WTC11 (cell line): ENCODE measurements at regions not wholly inside any gene's neighbourhood (a gene's known extent, or its start where the extent isn't known, plus 50 kb on each side); places are given as distances from the start of the nearest gene placed in this dataset.

ENCODE experiments used
- ATAC-seq: fragments of 200-7000 bp; cut with Tn5 transposase; 2 replicates; pipeline ENCODE4 v1.10.0; 2021; ENCODE audit warnings: mild to moderate bottlenecking, moderate library complexity
- CTCF ChIA-PET: fragments of 300-600 bp; sonication (Branson Sonifier 250); formaldehyde crosslinking; loops from one replicate; lab custom pipeline; 2021; ENCODE audit warnings: antibody characterized with exemption; lab: Charles Lee
- POLR2A ChIA-PET: fragments of 350-600 bp; sonication (Branson Sonifier 250); formaldehyde crosslinking; loops from one replicate; lab custom pipeline; 2021; ENCODE audit warnings: antibody characterized with exemption; lab: Charles Lee
- DNase-seq: peaks from one replicate; pipeline ENCODE4 v3.0.0; 2021; ENCODE audit warnings: low spot score
- H3K27ac Mint-ChIP-seq: 2 replicates; pipeline ENCODE4 v1.8.0; 2021; ENCODE audit warnings: mixed read lengths
- H3K27me3 Mint-ChIP-seq: 2 replicates; pipeline ENCODE4 v1.8.0; 2021; ENCODE audit warnings: low read depth, mild to moderate bottlenecking, moderate library complexity, mixed read lengths
- H3K36me3 Mint-ChIP-seq: 2 replicates; pipeline ENCODE4 v1.8.0; 2021; ENCODE audit warnings: mixed read lengths
- H3K4me1 Mint-ChIP-seq: 2 replicates; pipeline ENCODE4 v1.8.0; 2022; ENCODE audit warnings: mixed read lengths
- H3K4me3 Mint-ChIP-seq: 2 replicates; pipeline ENCODE4 v1.8.0; 2021; ENCODE audit warnings: mild to moderate bottlenecking, moderate library complexity, mixed read lengths
- H3K9me3 Mint-ChIP-seq: 2 replicates; pipeline ENCODE4 v1.8.0; 2021; ENCODE audit warnings: mixed read lengths
- FOXJ3 ChIP-seq: sonication (generic); formaldehyde crosslinking; IDR thresholded peaks from 2 replicates; pipeline ENCODE4 v1.9.0; 2021; ENCODE audit warnings: missing genetic modification reagents, mild to moderate bottlenecking, borderline replicate concordance
- FOXK1 ChIP-seq: sonication (generic); formaldehyde crosslinking; IDR thresholded peaks from 2 replicates; pipeline ENCODE4 v1.8.0; 2022; ENCODE audit warnings: mild to moderate bottlenecking, moderate library complexity, missing genetic modification reagents
- GTF2I ChIP-seq: fragments of 250-450 bp; sonication (Bioruptor Pico); conservative IDR thresholded peaks from 2 replicates; pipeline ENCODE4 v1.4.0; 2021; ENCODE audit warnings: mild to moderate bottlenecking
- KAT7 ChIP-seq: sonication (generic); formaldehyde crosslinking; IDR thresholded peaks from 2 replicates; pipeline ENCODE4 v1.8.1; 2023; ENCODE audit warnings: missing genetic modification reagents, mild to moderate bottlenecking, borderline replicate concordance
- SMAD4 ChIP-seq: sonication (generic); formaldehyde crosslinking; IDR thresholded peaks from 2 replicates; pipeline ENCODE4 v1.8.0; 2022; ENCODE audit warnings: mild to moderate bottlenecking, missing genetic modification reagents
- TEAD4 ChIP-seq: sonication (generic); formaldehyde crosslinking; IDR thresholded peaks from 2 replicates; pipeline ENCODE4 v1.8.0; 2022; ENCODE audit warnings: mild to moderate bottlenecking, missing genetic modification reagents
- ZNF232 ChIP-seq: sonication (generic); formaldehyde crosslinking; IDR thresholded peaks from 2 replicates; pipeline ENCODE4 v1.8.0; 2022; ENCODE audit warnings: mild to moderate bottlenecking, missing genetic modification reagents
- ZNF263 ChIP-seq: sonication (generic); formaldehyde crosslinking; IDR thresholded peaks from 2 replicates; pipeline ENCODE4 v1.8.1; 2022; ENCODE audit warnings: low read depth, mild to moderate bottlenecking, moderate library complexity, missing genetic modification reagents
- ZSCAN18 ChIP-seq: fragments of 250-450 bp; sonication (Bioruptor Pico); IDR thresholded peaks from 2 replicates; pipeline ENCODE4 v2.1.2; 2022; ENCODE audit warnings: mild to moderate bottlenecking, moderate library complexity
- TF ChIP-seq, protein P1 (sequence below): sonication (generic); formaldehyde crosslinking; IDR thresholded peaks from 2 replicates; pipeline ENCODE4 v1.8.1; 2023; ENCODE audit warnings: mild to moderate bottlenecking, missing genetic modification reagents
- TF ChIP-seq, protein P2 (sequence below): fragments of 250-450 bp; sonication (Bioruptor Pico); IDR thresholded peaks from 2 replicates; pipeline ENCODE4 v1.9.0; 2021; ENCODE audit warnings: moderate library complexity, mild to moderate bottlenecking, inconsistent platforms, borderline replicate concordance
- TF ChIP-seq, protein P3 (sequence below): sonication (generic); formaldehyde crosslinking; IDR thresholded peaks from 2 replicates; pipeline ENCODE4 v1.8.1; 2023; ENCODE audit warnings: mild to moderate bottlenecking, missing genetic modification reagents
- TF ChIP-seq, protein P4 (sequence below): sonication (generic); formaldehyde crosslinking; IDR thresholded peaks from 2 replicates; pipeline ENCODE4 v1.8.0; 2022; ENCODE audit warnings: mild to moderate bottlenecking, missing genetic modification reagents
- TF ChIP-seq, protein P5 (sequence below): sonication (generic); formaldehyde crosslinking; IDR thresholded peaks from 2 replicates; pipeline ENCODE4 v1.8.1; 2023; ENCODE audit warnings: mild to moderate bottlenecking, missing genetic modification reagents, moderate library complexity

DNA sequence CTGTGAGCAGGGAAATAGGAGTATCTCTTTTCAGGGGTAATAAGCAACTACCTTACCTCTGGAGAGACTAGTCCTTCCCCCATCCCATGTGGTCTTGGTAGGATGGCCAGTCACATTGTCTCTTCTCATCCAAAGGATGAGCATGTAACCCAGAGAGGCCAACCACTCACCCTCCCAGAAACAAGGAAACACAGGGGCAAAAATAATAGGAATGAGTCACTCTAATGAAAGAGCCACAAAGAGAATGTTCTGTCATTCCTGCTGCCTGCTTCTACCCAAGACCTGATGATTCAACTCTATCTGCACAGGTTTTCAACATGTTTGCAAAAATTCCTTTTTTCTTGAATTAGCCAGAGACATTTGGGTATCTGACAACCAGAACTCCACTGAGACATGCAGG is 99.3 kb upstream of the NFE2L3 start:
- ChIA-PET CTCF (no interaction called here), POLR2A (no interaction called here)

DNA sequence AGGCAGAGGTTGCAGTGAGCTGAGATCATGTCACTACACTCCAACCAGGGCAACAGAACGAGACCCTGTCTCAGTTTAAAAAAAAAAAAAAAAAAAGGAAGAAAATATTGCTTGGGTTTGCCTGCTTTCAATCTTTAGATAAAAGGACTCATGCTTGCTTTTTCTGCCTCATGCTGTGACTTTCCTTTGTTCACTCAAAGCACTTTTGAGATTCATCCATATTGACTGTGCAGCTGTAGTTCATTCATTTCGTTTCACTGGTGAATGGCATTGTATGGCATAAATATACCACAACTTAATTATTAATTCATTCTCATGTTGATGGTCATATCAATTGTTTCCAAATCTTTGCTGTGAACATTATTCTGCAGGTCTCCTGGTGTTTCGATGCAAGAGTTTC is 97.6 kb upstream of the NFE2L3 start:
- TF ChIP-seq TEAD4, result no peak
- TF ChIP-seq, protein P1, sequence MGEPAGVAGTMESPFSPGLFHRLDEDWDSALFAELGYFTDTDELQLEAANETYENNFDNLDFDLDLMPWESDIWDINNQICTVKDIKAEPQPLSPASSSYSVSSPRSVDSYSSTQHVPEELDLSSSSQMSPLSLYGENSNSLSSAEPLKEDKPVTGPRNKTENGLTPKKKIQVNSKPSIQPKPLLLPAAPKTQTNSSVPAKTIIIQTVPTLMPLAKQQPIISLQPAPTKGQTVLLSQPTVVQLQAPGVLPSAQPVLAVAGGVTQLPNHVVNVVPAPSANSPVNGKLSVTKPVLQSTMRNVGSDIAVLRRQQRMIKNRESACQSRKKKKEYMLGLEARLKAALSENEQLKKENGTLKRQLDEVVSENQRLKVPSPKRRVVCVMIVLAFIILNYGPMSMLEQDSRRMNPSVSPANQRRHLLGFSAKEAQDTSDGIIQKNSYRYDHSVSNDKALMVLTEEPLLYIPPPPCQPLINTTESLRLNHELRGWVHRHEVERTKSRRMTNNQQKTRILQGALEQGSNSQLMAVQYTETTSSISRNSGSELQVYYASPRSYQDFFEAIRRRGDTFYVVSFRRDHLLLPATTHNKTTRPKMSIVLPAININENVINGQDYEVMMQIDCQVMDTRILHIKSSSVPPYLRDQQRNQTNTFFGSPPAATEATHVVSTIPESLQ, result no peak
- TF ChIP-seq GTF2I, result no peak
- no peaks in the 10 kb centered on the region for H3K36me3 Mint-ChIP-seq
- H3K27me3 Mint-ChIP-seq, result no peaks in the 10 kb centered on the region
- H3K4me3 Mint-ChIP-seq, result no peak overlapping the region
- CTCF ChIA-PET, result interaction anchor here (0.5 kb wide), 1 partner anchor 1125 kb away, joined by 4 read pairs; no protein-coding TSS in a partner anchor
- POLR2A ChIA-PET, result no interaction called here
- H3K4me1 Mint-ChIP-seq, result no peaks in the 10 kb centered on the region
- DNase-seq, result no peak
- peaks cover 27% of the 10 kb centered on the region for H3K9me3 Mint-ChIP-seq
- H3K27ac Mint-ChIP-seq, result no peak overlapping the region
- no peak for ATAC-seq

More for the DNA sequence above, 99.3 kb upstream of the NFE2L3 start:
- DNase-seq, result no peak
- Mint-ChIP-seq H3K4me3 (no peak overlapping the region), H3K9me3 (peaks cover 27% of the 10 kb centered on the region), H3K27ac (no peak overlapping the region), H3K4me1 (no peaks in the 10 kb centered on the region), H3K36me3 (no peaks in the 10 kb centered on the region), H3K27me3 (no peaks in the 10 kb centered on the region)
- TF ChIP-seq FOXJ3 (CRISPR knock-in tag), result no peak
- TF ChIP-seq, protein P2, sequence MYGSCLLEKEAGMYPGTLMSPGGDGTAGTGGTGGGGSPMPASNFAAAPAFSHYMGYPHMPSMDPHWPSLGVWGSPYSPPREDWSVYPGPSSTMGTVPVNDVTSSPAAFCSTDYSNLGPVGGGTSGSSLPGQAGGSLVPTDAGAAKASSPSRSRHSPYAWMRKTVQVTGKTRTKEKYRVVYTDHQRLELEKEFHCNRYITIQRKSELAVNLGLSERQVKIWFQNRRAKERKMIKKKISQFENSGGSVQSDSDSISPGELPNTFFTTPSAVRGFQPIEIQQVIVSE (CRISPR knock-in tag), result no peak
- no peak for TF ChIP-seq FOXK1 (CRISPR knock-in tag)
- TF ChIP-seq SMAD4 (CRISPR knock-in tag), result no peak
- no peak for TF ChIP-seq ZNF263 (CRISPR knock-in tag)
- TF ChIP-seq, protein P3, sequence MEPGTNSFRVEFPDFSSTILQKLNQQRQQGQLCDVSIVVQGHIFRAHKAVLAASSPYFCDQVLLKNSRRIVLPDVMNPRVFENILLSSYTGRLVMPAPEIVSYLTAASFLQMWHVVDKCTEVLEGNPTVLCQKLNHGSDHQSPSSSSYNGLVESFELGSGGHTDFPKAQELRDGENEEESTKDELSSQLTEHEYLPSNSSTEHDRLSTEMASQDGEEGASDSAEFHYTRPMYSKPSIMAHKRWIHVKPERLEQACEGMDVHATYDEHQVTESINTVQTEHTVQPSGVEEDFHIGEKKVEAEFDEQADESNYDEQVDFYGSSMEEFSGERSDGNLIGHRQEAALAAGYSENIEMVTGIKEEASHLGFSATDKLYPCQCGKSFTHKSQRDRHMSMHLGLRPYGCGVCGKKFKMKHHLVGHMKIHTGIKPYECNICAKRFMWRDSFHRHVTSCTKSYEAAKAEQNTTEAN (CRISPR knock-in tag), result no peak
- no peak for TF ChIP-seq ZSCAN18
- no peak for TF ChIP-seq ZNF232 (CRISPR knock-in tag)
- TF ChIP-seq KAT7 (CRISPR knock-in tag), result no peak
- TF ChIP-seq, protein P4, sequence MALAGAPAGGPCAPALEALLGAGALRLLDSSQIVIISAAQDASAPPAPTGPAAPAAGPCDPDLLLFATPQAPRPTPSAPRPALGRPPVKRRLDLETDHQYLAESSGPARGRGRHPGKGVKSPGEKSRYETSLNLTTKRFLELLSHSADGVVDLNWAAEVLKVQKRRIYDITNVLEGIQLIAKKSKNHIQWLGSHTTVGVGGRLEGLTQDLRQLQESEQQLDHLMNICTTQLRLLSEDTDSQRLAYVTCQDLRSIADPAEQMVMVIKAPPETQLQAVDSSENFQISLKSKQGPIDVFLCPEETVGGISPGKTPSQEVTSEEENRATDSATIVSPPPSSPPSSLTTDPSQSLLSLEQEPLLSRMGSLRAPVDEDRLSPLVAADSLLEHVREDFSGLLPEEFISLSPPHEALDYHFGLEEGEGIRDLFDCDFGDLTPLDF (CRISPR knock-in tag), result no peak
- no peak for ATAC-seq

DNA sequence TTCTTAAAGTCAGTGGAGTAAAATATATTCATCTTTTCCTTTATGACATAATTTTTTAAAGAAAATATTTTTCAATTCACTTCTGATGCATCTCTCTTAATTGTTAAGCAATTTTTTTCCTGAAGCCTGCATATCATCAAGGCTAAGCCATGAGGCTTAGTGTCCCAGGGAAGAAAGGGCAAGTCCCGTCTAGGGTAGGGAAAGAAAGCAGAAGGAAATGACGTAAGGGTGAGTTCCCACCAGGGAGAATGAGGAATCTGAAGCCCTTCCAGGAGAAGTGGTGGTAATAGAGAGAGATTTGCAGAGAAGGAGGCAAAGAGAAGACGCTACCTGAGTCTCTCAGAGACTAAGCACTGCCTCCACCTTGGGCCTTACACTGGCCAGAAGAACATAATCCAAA is 96.8 kb upstream of the NFE2L3 start:
- Mint-ChIP-seq H3K9me3 (peaks cover 27% of the 10 kb centered on the region), H3K4me3 (no peak overlapping the region), H3K4me1 (no peaks in the 10 kb centered on the region), H3K36me3 (no peaks in the 10 kb centered on the region), H3K27me3 (no peaks in the 10 kb centered on the region), H3K27ac (no peak overlapping the region)
- ATAC-seq, result no peak
- no peak for DNase-seq
- ChIA-PET POLR2A (no interaction called here), CTCF (interaction anchor here (1.1 kb wide), 1 partner anchor 162 kb away, joined by 3 read pairs; no protein-coding TSS in a partner anchor)
- TF ChIP-seq, protein P5, sequence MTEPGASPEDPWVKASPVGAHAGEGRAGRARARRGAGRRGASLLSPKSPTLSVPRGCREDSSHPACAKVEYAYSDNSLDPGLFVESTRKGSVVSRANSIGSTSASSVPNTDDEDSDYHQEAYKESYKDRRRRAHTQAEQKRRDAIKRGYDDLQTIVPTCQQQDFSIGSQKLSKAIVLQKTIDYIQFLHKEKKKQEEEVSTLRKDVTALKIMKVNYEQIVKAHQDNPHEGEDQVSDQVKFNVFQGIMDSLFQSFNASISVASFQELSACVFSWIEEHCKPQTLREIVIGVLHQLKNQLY, result no peak
- TF ChIP-seq FOXJ3 (CRISPR knock-in tag), result no peak
